ENCODE measurements at regions not wholly inside any gene's neighbourhood (a gene's known extent, or its start where the extent isn't known, plus 50 kb on each side); places are given as distances from the start of the nearest gene placed in this dataset.
"Not testable (repeated sequence)": the region's sequence is repeated elsewhere in the genome, so short reads cannot be mapped to it uniquely, and the experiment has no call there.

DNA sequence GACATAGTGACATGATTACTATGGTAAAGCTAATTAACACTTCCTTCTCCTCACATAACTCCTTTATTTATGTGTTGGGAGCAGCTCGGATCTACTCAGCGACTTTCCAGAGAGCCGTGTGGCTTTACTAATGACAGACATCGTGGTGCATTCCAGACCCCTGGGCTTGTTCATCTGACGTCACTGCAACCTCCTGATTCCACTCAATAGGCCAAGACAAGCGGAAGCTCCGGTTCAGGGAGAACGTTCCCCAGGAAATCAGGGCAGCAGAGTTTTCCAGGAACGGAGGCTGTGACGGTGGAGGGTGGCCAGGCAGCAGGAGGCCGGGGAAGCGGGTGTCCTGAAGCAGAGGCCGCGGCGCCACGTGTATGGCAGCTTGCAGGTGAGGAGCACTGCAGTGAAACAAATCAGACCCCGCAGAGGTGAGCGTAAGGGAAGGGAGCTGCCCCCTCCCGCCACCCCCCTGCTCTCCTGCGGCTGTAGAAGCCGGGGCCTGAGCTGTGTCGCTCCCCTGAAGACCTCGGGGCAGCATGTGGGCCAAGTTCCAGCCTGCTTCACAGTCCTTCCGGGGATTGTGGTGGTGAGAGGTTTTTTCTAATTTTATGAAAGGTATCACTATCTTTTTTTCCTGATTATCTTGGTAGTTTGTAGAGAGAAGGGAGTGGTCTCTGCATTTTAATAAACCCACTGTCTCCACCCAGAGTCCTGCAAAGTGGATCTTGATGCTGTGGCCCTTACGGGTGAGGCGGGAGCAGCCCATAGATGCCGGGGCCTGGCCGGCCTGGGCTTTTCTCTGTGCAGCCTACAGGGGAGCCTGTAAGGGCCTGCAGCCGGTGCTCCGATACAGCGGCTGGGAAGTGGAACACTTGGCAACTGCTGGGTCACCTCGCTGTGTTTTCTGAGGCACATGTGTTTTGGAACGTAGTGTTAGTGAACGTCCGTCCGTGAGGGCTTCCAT, 220.4 kb upstream of the IRX4 start:
- no peak for DNase-seq (ENCODE audit: low read depth)

DNA sequence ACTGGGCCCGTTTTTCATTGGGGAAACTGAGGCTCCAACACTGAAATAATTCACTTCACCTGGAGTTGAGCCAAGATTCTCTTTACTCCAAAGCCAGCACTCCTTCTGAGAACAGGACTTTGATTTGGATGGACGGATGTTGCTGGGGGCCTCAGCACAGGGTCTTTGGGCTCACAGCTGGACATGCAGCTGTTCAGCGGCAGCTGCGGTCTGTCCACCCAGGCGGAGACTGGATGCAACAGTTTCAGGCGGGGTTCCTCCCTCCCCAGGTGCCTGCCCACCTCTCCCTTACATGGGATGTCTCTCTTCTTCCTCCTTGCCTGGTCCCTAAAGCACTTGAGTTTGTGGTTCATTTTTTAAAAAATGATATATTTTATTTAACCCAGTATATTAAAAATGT, 219.0 kb upstream of the IRX4 start:
- DNase-seq (ENCODE audit: low read depth), result no peak

DNA sequence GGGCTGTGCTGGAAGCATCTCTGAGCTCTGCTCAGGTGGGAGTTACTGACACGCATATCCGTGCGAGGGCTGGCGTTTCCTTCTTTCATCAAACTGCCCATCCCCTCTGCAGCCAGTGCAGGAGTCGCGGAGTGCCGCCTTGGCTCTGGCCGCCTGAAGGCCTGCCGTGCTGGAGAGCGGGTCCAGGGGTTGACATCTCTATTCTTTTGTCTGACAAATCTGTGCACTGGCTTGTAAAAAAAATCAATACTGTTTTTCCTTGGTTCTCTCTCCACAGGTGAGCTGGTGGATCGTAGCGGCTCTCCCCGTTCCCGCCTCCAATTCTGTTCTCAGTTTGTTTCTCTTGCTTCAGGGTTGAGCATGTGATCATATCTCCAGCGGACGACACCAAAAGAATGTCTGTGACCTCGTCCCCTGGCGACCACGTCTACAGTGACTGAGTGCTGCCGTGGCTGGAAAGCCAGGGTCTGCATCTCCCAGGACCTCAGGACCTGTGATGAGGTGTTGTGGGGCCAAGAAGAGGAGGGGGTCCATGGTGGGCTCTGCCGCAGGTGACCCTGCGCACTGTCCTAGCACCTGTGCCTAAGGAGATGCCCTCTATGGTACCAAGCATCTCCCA, 214.3 kb upstream of the IRX4 start:
- no peak for DNase-seq (ENCODE audit: low read depth)

DNA sequence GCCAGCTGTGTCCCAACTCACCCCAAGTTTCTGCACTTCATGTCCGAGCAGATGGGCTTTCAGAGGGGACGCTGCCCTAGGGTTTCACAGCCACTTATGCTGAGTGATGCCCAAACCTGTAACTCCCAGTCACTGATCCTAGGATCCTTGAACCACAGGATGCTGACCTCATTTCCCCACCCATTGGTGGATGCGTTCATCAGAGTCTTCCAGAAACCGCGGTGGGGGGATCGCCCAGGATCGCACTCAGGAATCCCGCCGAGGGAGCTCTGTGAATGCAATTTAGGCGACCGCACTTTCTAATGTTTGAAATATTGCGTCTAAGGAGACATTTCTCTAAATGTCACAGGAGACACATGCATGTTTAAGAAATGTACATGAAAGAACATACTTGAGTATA, 212.3 kb upstream of the IRX4 start:
- no peak for DNase-seq (ENCODE audit: low read depth)

DNA sequence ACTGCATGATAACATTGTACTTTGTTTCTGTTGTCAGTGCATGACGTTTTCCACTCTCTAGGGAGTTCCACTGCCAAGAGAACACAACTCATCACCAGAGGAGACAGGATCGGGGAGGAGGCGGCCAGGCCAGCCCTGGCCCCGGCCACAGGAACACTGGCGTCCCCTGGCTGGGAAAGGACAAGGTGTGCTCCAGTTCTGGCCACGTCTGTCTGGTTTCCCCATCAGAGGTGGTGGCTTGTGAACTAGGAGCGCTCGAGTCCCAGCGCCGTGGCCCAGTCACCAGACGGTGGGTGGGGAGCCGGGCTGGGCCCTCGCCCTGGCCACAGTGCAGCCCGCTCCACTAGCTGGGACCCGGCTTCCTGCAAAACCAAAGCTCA, 211.9 kb upstream of the IRX4 start:
- DNase-seq (ENCODE audit: low read depth), result no peak

DNA sequence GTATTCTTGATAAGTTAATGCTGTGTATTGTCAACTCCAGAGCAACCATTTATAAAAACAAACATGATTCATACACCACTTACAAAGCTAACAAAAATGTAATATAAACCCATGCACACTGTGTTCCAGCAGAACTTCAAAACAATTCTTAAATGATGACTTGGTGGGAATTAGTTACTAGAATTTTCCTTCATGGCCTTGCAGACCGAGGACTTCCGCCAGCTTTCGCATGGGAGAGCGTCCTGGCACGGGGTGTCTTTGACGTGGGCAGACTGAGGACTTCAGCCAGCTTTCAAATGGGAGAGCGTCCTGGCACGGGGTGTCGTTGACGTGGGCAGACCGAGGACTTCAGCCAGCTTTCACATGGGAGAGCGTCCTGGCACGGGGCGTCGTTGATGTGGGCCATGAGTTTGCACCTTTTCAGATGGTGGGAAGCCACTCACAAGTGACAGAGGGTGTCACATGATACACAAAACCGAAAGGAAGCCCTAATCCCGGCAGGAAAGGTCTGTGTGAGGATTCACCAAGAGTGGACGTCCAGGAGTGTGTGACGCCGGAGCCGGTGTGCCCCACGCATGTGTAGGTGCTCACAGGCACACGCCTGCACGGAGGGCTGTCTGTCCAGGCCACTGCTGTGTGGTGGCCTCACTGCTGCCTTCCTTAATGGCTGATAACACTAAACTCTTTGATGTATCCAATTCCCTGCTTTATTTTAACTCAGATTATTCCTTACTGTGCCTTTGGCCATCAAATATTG, 211.3 kb upstream of the IRX4 start:
- DNase-seq (ENCODE audit: low read depth), result no peak

DNA sequence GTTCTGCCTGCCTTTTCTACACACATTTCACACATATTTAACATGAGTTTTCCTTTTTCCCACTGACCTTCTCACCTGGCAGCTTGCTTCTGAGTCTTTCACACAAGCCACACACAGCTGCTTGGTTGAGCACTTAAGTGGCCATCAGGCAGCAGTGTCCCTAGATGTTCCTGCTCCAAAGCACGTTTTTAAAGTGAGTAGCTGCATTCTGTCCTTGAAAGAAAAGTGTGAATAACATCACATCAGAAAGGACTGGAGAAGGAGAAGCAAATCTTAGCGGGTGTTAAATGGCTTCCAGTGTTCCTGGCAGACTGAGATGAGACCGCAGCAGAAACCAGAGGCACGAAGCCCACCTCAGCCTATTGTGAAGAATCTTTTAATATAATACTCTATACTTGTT, 209.2 kb upstream of the IRX4 start:
- no peak for DNase-seq (ENCODE audit: low read depth)

DNA sequence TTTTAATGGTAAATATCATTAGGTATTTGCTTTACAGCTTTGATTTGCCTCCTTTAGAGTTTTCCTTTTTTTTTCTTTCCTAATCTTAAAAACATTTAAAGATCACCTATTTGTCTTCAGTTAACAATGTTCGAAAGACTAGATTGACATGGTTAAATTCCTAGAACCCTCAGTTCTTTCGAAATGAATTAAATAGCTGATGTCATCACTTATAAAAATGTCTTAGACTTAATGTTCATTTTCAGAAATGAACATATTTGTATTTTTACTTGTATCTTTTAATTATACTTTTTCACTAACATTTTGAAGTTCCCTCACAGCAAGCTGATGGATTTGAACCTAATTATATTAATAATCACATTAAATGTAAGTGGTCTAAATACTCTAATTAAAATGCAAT, 205.3 kb upstream of the IRX4 start:
- DNase-seq (ENCODE audit: low read depth), result no peak

DNA sequence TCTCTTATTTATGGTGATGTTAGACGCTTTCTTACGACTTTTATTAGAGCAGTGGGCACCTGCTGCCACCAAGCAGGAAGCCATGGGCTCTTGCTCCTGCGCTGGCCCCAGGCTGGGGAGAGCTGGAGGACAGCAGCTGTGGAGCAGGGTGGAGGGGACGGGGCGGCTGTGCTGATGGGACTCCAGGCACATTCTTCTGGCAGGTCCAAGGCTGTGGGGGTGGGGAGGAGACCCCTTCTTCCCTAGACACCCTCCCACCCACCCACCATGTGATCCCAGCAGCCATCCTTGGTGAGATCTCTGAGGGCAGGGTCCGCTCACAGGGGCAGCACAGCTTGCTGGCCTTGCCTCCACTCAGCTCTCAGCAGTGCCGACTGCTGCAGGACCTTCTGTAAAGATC, 192.6 kb upstream of the IRX4 start:
- no peak for DNase-seq (ENCODE audit: low read depth)

DNA sequence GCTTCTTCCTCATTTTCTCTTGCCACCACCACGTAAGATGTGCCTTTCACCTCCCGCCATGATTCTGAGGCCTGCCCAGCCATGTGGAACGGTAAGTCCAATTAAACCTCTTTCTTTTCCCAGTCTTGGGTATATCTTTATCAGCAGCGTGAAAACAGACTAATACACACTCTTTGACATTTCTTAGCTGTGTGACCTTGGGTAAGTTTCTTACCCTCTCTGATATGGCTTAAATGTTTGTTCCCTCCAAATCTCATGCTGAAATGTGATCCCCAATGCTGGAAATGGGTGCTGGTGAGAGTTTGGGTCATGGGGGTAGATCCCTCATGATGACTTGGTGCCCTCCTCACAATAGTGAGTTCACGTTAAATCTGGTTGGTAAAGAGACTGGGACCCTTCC, 188.8 kb upstream of the IRX4 start:
- DNase-seq (ENCODE audit: low read depth), result no peak

DNA sequence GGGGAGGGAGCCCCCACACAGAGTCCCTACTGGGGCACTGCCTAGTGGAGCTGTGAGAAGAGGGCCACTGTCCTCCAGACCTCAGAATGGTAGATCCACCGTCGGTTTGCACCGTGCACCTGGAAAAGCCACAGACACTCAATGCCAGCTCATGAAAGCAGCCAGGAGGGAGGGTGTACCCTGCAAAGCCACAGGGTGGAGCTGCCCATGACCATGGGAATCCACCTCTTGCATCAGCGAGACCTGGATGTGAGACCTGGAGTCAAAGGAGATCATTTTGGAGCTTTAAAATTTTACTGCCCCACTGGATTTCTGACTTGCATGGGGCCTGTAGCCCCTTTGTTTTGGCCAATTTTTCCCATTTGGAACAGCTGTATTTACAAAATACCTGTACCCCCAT, 188.1 kb upstream of the IRX4 start:
- DNase-seq (ENCODE audit: low read depth), result not testable (repeated sequence)

DNA sequence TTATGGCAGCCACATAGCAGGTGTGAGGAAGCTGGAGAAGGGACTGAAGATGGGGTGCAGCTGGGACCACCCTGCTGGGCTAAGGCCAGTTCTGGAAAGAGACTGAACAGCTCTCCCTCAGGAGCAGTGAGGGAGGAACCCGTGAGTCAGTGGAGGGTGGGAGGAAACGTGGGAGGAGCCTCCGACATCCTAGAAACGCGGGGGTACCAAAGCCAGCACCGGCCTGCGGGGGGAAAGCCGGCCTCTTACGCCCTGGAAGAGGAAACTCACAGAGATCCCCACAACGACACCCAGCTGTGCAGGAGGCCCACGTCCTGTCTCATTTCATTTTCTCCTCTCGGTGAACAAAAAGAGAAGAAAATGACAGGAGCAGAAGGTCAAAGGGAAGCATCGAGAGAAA, 185.8 kb upstream of the IRX4 start:
- DNase-seq (ENCODE audit: low read depth), result no peak

DNA sequence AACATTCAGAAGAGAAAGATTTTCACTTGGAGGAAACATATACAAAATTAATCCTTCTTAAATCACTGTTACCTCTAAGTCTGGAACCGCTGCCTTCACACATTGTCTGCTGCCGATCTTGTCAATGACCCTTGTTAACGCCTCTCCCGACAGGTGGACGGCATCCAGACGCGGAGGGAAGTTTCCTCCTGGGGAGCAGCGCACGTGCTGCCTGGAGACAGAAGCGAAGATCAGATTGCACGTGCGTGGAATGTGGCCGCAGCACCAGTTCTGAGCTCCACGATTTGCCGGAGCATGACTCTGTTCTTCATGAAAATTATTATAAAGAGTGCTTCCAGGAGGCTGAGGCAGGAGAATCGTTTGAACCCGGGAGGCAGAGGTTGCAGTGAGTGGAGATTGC, 183.6 kb upstream of the IRX4 start:
- no peak for DNase-seq (ENCODE audit: low read depth)

DNA sequence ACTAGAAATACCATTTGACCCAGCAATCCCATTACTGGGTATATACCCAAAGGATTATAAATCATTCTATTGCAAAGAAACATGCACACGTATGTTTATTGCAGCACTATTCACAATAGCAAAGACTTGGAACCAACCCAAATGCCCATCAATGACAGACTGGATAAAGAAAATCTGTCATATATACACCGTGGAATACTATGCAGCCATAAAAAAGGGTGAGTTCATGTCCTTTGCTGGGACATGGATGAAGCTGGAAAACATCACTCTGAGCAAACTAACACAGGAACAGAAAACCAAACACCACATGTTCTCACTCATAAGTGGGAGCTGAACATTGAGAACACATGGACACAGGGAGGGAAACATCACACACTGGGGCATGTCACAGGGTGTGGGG, 180.7 kb upstream of the IRX4 start:
- DNase-seq (ENCODE audit: low read depth), result not testable (repeated sequence)

DNA sequence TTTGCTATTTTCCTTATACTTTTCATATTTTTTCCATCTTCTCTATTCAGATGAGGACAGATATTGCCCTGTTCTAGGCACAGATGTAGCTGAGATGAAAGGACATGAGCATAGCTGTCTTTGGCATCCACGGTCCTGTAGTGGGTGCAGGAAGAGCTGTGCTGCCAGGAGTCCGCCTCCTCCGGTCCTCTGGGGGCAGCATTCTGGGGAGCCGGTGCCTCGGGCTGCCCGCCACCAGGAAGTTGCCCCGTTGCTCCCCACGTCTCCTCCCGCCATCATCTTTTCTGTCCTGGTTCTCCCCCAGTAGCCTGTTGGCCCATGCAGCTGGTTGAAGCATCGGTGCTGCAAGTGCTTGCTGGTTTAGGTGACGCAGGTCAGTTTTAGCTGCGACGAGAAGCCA, 170.0 kb upstream of the IRX4 start:
- no peak for DNase-seq (ENCODE audit: low read depth)

DNA sequence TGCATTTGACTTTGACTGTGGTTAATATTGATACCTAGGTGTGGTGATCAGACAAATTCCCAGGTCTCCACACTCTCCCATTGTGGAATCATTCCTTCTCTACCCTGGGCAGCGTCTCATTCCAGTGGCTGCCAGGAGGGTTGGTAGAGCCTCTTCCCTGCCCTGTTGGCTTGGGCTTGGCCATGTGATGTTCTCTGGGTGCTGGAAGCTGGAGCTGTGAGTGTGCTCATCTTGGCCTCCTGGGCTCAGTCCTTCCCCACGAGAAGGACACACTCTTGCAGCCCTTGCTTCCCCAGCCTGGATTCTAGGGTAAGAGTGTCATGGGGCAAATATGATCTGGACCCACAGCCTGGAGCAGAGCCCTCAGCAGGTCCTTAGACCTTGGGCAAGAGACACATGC, 167.2 kb upstream of the IRX4 start:
- no peak for DNase-seq (ENCODE audit: low read depth)

DNA sequence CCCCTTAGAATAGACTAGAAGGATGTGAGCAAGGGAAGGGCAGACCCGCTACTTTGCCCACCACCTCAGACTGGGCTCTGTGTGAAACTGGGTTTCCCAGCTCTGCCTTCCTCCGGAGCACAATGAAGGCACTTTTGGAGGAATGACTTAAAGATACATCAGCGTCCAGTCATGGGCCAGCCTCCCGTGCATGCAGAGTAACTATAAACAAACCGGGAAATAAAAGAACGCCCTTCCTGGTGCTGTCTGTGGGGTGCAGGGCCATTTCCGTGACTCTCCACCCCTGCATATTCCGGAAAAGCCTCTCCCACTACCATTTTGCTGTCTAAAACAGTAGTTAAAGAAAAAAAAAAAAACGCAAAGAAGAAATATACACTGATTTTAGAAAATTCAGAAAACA, 165.9 kb upstream of the IRX4 start:
- no peak for DNase-seq (ENCODE audit: low read depth)

DNA sequence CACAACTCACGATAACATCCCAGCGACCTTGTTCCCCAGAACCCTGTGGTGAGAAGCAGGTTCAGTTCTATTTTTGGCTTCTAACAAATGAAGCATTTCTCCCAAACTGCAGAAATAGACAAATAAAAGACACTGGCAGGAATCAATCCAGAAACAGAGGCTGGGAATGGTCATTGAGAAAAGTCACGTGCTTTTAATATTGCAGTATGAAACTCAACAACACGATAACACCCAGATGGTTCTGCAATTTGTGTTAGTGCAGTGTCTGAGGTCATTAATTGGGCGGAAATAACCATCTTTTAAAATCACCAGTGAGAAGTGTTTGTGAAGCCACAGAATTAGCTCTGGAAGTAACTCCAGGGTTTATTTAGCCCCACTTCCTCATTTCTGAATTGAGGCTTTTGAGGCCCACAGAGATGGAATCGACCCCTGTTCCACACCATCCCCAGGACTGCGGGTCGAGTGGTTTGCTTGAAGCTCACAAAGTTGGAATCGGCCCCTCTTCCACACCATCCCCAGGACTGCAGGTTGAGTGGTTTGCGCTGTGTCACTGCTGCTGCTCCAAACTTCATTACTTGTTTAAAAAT, 164.7 kb upstream of the IRX4 start:
- no peak for DNase-seq (ENCODE audit: low read depth)

DNA sequence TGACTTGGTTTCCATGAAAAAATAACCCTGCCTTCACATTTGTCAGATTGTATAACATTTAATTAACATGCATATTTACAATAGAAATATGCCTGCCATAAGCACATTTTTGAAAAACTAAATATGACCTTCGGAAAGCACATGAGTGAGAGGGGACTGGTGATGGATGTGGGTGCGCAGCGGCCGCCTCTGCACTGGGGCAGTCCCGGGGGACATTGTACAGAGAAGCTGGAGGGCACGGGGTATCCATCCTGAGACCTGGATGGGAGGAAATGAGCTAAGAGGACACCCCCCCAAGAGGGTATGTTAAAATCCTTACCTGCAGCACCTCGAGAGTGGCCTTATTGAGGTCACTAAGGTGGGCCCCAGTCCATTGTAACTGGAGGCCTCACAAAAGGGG, 161.3 kb upstream of the IRX4 start:
- no peak for DNase-seq (ENCODE audit: low read depth)

DNA sequence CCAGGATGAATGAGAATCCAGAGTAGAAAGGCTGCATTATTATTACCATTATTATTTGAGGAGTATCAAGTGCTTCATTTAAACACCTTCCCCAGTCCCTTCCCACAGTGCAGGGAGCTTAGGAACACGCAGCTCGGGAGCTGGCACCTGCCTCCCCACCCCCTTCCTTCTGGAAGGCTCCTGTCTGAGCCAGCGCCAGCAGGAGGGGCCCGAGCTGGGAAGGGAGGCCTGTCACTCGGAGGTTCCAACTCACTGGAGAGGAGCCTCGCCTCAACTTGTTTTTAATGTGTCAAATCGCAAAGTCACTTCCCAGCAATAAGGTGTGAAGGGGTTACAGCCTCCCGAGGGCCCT, 156.4 kb upstream of the IRX4 start:
- DNase-seq (ENCODE audit: low read depth), result no peak

DNA sequence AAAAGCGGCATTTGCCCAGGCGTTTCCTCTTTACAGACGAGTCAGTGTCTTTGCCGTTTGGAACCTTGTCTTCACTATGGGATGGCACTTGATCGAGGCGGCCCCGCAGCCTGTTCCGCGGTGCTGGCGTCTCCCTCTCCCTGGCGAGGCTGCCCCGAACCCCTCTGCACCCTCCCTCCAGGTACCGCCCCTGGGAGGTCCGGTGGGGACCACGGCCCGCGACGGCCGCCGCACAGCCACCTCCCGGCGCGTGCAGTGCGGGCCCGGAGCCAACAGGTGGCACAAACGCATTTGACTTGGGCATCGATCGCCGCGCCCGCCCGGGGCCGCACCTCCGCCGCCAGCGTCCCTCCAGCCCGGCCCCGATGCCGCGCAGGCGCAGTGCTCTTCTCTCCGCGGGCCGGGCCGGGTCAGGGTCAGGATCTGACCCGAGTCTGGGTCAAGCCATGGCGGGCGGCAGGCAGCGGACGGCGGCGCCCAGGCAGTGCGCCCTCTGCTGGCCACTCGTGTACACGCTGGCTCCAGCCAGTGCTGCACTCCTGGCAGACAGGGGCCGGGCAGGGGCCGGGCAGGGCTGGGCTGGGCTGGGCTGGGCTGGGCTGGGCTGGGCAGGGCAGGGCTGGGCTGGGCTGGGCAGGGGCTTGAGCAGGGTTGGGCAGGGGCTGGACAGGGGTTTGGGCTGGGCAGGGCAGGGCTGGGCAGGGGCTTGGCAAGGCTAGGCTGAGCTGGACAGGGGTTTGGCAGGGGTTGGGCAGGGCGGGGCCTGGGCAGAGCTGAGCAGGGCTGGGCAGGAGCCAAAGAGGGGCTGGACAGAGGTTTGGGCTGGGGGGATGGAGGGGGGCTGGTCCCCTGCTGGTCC, 155.8 kb upstream of the IRX4 start:
- DNase-seq (ENCODE audit: low read depth), result peak; percentile 14

DNA sequence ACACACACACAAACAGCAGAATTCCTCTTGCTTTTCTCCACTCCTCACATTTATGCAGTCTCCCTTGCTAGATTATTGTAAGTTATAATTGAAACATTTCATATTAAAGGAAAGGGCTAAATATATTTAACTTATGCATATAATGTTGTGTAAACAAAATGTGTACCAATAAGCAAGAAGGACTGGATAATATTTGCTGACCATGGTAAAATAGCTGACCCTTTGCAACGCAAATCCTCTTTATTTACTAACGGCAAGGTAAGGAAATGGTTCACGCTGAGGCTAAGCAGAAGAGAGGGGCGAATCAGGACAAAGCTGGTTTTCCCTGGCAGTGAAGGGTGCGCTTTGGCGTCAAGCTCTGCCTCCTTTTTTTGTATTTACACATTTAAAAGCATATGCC, 154.2 kb upstream of the IRX4 start:
- no peak for DNase-seq (ENCODE audit: low read depth)

Data from stimulated activated CD8-positive, alpha-beta memory T cell treated with anti-CD3 and anti-CD28 coated beads, Interleukin-15, amount 100 ng/mL, for 1 hour (primary cell).